ENCODE measurements at regions not wholly inside any gene's neighbourhood (a gene's known extent, or its start where the extent isn't known, plus 50 kb on each side); places are given as distances from the start of the nearest gene placed in this dataset.

DNA sequence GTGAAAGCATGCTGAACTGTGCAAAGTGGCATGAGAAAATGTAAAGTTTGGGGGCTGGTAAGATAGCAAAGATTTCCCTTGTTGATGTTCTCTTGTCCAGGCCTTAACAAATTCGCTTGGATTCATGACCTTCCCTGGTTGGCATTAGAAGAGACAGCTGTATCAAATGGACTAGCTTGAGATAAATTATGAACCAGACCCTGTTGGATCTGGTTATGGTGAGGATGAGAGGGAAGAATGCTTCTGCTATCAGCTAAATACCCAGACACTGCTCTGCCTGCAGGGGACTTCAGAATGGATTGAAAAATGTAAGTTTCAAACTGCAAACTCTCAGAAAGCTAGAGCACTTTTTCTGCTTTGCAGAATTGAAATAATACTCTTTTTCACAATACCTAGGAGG is 135.2 kb downstream of the EFNB2 start:
- TF ChIP-seq, protein P1, sequence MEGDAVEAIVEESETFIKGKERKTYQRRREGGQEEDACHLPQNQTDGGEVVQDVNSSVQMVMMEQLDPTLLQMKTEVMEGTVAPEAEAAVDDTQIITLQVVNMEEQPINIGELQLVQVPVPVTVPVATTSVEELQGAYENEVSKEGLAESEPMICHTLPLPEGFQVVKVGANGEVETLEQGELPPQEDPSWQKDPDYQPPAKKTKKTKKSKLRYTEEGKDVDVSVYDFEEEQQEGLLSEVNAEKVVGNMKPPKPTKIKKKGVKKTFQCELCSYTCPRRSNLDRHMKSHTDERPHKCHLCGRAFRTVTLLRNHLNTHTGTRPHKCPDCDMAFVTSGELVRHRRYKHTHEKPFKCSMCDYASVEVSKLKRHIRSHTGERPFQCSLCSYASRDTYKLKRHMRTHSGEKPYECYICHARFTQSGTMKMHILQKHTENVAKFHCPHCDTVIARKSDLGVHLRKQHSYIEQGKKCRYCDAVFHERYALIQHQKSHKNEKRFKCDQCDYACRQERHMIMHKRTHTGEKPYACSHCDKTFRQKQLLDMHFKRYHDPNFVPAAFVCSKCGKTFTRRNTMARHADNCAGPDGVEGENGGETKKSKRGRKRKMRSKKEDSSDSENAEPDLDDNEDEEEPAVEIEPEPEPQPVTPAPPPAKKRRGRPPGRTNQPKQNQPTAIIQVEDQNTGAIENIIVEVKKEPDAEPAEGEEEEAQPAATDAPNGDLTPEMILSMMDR (IDR thresholded peaks at IDR 0.05): no peak
- TF ChIP-seq POLR2A (IDR thresholded peaks at IDR 0.05): no peak
